Right hindlimb (tissue), 1 donor: ENCODE measurements at regions not wholly inside any gene's neighbourhood (a gene's known extent, or its start where the extent isn't known, plus 50 kb on each side); places are given as distances from the start of the nearest gene placed in this dataset.

Experiments used
- DNase-seq: peaks from one replicate; pipeline ENCODE4 v3.0.0-alpha.2; 2018

DNA sequence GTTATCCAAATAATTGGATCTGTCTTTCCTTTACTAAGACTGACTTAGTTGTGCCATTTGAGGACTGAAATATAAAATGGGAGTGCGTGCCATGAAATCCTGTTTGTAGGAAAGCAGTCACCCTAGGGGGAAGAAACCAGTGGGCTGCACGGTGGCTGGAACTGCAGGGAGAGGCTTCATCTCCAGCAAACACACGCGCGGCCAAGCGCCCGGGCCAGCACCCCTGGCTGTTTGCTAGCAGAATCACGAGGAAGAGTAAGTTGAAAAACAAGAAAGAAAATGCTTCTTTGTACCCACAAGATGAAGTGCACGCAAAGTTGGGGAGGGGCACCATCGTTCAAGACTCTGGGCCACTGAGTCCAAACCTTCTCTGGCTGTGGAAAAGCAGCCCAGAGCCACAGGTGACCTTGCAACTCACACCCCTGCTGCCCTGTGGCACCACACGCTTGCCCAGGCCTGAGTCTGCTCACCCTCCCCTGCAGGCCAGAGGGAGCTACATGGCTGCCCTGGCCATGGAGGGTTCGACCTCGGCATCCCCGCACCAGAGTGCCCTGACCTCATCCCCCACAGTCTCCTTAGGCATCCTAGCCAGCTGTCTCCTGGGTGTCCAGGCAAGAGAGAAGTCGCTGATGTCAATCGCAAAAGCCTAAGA is 55.2 kb downstream of the IRX2 start:
- DNase-seq: no peak

DNA sequence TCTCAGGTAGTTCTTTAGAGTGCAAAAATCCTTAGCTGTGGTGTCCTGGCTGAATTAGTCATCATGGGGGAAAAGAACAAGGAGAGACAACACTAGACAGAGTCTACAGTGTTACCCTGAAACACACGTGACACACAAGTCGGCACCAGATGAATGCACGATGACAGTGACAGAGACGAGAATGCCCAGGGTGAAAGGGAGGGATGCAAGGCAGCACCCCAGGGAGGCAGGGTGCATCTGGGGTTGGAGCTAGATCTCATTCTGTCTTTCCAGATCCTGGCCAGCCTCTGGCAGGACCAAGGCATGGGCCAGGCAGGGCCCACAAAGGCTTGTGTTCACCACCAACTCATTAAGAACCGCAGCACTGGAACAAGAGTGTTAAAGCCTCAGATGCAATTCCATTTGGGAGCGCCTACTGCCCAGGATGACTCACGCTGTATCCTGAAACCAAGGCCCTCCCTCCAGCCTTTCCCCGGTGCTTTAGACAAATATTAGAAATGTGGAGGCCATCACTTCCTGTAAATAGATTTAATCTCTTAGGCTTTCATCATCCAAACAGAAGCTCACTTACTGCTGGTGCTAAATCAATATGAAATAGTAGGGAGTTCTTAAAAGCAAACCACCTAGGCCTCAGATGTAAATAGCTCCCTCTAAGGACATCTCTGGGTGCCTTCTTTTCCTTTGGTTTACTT is 56.1 kb downstream of the IRX2 start:
- DNase-seq: no peak

- DNase-seq: no peak
Measured at GRCh38 chr5:2691530-2691929, 59.9 kb downstream of the IRX2 start.

DNA sequence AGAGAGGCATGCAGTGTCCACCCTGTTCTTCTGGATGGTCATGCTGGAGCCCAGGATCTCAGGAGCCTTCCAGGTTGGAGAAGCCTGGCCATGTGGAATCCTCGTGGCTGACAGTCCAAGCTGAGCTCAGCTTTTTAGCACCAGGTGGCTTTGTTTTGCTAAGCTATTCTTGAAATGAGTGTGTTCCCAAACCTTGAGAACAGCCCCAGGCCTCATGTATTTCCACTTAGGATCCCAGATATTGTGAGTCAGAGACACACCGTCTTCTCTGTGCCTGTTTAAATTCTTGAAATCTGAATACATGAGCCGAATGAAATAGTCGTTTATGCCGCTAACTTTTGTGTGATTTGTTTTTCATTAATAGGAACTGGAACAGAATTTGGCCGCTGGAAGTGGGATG is 61.2 kb downstream of the IRX2 start:
- no peak for DNase-seq

GRCh38 chr5:2688586-2688985 is 62.9 kb downstream of the IRX2 start:
- no peak for DNase-seq

GRCh38 chr5:2687746-2688145 is 63.7 kb downstream of the IRX2 start:
- DNase-seq: no peak

- DNase-seq: no peak
Measured at GRCh38 chr5:2686321-2687124, 65.0 kb downstream of the IRX2 start.

DNA sequence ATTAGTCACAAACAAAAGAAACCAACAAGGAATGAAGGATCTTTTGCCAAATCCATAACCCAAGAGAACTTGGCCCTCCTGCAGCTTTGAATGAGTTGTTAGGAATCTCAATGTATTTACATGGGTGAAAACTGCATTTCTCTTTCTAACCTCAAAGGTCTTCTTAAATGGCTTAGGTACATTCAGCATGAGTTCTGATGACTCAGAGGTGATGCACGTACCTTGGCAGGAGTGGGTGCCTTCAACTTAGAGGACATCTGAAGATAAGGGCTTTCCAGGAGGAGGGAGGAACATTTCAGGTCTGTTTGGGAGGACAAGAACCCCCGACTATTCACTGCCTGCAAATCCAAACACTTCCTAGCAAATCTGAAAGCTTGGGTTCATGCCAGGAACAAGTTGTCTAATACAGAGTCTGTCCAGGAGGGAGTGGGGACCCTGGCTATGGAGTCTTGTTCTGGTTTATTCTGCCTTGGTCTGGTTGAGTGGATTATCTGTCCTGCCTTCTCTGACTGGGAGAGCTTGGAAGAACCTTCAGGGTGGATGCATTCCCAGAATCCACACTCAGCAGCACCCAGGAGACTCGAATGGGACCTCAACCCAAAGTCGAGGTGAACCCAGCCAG is 65.7 kb downstream of the IRX2 start:
- DNase-seq: no peak

DNA sequence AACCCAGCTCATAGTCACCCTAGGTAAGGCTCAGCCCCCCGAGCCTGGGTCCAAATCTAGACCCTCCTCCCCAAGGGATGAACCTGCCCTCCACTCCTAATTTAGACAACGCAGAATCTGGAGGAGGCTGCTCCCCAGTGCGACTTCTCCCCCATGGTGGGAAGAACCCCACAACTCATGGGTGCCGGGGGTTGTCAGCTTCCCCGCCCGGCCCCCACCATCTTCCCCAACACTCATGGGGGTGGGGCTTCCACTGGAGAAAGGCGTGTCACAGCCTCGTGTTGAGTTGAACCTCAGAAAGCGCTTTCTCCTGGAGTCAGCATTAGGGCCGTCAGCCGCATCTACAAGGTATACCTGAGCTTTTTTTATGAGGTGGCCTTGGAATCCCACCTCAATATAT is 66.9 kb downstream of the IRX2 start:
- no peak for DNase-seq

DNA sequence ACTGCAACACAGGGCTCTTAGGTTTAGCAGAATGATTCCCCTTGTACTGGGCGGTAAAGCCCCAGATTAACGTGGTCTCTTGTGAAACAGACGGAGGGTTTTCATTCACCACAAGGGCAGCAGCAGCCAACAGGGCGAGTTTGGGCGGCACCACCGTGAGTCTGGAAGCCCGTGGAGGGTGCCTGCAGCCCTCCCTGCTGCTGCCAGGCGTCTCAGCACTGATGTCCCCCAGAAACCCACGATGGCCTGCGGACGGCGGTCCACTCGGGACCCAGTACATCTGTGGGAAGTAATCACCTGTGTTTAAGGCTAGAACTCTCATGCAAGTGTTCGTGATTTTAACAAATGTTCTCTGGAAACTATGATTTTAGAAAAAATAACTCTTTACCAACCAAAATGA is 67.8 kb downstream of the IRX2 start:
- no peak for DNase-seq

GRCh38 chr5:2681476-2681875 is 70.0 kb downstream of the IRX2 start:
- no peak for DNase-seq

- DNase-seq: no peak
Measured at GRCh38 chr5:2680979-2681378, 70.5 kb downstream of the IRX2 start.

- DNase-seq: no peak
Measured at GRCh38 chr5:2677689-2678088, 73.8 kb downstream of the IRX2 start.

DNA sequence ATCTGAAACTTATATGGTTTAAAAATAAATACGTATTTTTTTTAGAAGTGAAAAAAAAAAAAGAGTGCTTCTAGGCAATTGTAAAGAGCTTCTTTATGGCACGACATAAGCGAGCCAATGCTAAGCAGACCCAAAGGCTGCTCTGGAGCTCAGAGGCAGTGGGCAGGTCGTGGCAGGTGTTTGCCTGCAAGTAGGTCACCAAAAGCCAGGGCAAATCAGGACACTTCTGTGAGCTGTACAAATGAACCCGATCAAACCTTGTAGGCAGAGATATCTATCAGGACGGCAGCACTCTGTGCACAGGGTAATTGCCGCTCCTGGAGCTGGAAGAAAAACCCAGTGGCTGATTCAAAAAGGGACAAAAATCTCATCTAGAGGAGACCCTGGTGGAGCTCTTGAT is 75.9 kb downstream of the IRX2 start:
- no peak for DNase-seq

GRCh38 chr5:2674456-2674855 is 77.0 kb downstream of the IRX2 start:
- DNase-seq: no peak

DNA sequence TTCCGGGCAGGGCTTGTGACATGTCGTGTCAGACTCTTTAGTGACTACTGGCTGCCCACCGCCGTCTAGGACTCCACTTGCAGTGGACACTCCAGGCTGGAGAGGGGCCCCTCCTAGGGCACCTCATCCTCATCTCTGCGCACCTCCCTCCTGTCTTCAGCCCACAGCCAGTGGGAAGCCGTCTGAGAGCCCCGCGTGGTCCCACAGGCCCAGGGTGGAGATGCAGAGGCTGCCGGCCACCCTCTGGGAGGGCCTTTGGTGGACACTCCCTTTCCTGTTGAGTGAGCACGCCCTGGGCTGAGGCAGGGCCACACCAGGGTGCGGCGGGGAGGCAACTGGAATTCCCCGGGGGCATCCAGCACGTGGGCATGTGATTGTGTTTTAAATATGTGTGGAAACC is 80.5 kb downstream of the IRX2 start:
- DNase-seq: no peak

DNA sequence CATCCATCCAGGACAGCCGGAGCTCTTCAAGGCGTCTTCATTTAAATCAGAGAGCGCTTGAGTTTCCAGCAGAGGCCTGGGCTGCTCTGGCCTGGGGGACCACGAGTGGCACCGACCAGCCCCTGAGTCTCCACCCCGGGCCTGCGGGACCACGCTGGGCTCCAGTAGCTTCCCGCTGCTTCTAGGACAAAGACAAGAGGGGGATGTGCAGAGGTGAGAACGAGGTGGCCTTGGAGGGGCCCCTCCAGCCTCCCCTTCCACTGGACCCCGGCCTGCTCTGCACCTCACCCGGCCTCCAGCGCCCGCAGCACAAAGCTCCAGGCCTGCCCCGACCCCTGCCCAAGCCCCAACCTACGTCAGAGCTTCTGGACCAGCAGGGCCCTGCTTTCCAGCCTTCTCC is 81.6 kb downstream of the IRX2 start:
- no peak for DNase-seq

GRCh38 chr5:2669259-2669658 is 82.2 kb downstream of the IRX2 start:
- no peak for DNase-seq

DNA sequence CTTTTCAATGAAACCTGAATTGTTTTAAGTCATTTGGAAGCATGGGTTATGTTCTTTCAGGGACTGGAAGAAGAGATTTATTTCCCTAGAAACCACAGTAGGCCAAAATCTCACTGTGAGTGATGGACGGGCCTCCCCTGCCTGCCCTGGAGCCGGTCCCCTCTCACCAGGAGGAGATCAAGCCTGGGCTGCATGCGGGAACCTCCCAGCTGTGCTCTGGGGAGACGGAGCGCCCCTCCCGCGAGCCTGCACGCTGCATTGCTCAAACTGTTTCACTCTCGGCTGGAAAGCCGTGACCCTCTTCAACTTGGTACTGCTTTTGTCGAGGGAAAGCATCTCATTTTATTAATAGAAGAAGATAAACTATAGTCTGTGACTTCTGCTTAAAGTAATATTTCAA is 85.4 kb downstream of the IRX2 start:
- DNase-seq: no peak

- no peak for DNase-seq
Measured at GRCh38 chr5:2663489-2663888, 88.0 kb downstream of the IRX2 start.

DNA sequence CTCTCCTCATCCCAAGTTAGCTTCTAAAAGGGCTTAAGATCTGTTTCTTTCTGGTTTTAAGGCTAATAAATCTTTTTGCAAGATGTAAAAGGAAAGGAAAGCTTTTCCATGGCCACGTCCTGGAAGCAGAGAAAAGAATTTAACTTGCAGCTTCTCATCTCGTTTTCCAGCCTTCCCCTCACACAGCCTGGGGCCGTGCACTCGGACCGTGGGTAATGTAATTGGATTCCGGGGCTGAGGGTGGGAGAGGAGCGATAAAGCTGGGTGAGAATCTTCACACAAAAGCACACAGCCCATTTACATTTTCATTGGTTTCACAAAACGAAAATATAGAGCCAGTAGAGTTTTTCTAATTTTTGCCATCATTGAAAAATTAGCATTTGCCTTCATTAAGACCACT is 91.2 kb downstream of the IRX2 start:
- DNase-seq: no peak

GRCh38 chr5:2658881-2659470 is 92.5 kb downstream of the IRX2 start:
- no peak for DNase-seq

GRCh38 chr5:2658447-2658846 is 93.0 kb downstream of the IRX2 start:
- DNase-seq: no peak
